HepG2 (cell line): ENCODE measurements at regions not wholly inside any gene's neighbourhood (a gene's known extent, or its start where the extent isn't known, plus 50 kb on each side); places are given as distances from the start of the nearest gene placed in this dataset.
A peak's percentile ranks its signal among the peaks of the same experiment; 100 is the strongest.

Source experiments
- BRF2 ChIP-seq: sonication (generic); formaldehyde crosslinking; IDR thresholded peaks from 2 replicates; pipeline ENCODE4 v1.8.1; 2022; ENCODE audit warnings: mild to moderate bottlenecking, missing genetic modification reagents
- CEBPG ChIP-seq: IDR thresholded peaks from 2 replicates; pipeline ENCODE4 v1.6.1; 2016
- ETV5 ChIP-seq: IDR thresholded peaks from 2 replicates; pipeline ENCODE4 v1.6.1; 2018; ENCODE audit warnings: missing biosample characterization, missing genetic modification reagents, inconsistent platforms, borderline replicate concordance
- GATAD1 ChIP-seq: IDR thresholded peaks from 2 replicates; pipeline ENCODE4 v1.6.1; 2016; ENCODE audit warnings: missing genetic modification reagents, missing compliant biosample characterization
- MATR3 ChIP-seq: sonication (generic); formaldehyde crosslinking; IDR thresholded peaks from 2 replicates; pipeline ENCODE4 v1.4.0; 2020; ENCODE audit warnings: missing genetic modification reagents
- MIER2 ChIP-seq: IDR thresholded peaks from 2 replicates; pipeline ENCODE4 v1.6.1; 2016; ENCODE audit warnings: missing biosample characterization, missing genetic modification reagents
- NBN ChIP-seq: fragments of 450-650 bp; conservative IDR thresholded peaks from 2 replicates; pipeline ENCODE4 v1.6.1; 2017
- ZBTB4 ChIP-seq: sonication (generic); formaldehyde crosslinking; IDR thresholded peaks from 2 replicates; pipeline ENCODE4 v1.4.0; 2020; ENCODE audit warnings: missing genetic modification reagents, mild to moderate bottlenecking, borderline replicate concordance
- ZNF207 ChIP-seq: fragments of 450-650 bp; IDR thresholded peaks from 2 replicates; pipeline ENCODE4 v1.6.1; 2016; ENCODE audit warnings: antibody characterized with exemption, borderline replicate concordance
- ZNF446 ChIP-seq: sonication (generic); formaldehyde crosslinking; IDR thresholded peaks from 2 replicates; pipeline ENCODE4 v1.5.0; 2020; ENCODE audit warnings: mild to moderate bottlenecking, missing genetic modification reagents
- ZNF691 ChIP-seq: sonication (generic); formaldehyde crosslinking; IDR thresholded peaks from 2 replicates; pipeline ENCODE4 v1.4.0; 2020; ENCODE audit warnings: missing genetic modification reagents, low read depth, mild to moderate bottlenecking, borderline replicate concordance
- ZNF740 ChIP-seq: sonication (generic); formaldehyde crosslinking; IDR thresholded peaks from 2 replicates; pipeline ENCODE4 v1.4.0; 2020; ENCODE audit warnings: missing genetic modification reagents
- TF ChIP-seq, protein P1 (sequence below): sonication (generic); formaldehyde crosslinking; IDR thresholded peaks from 2 replicates; pipeline ENCODE4 v1.8.1; 2022; ENCODE audit warnings: low read depth, mild to moderate bottlenecking, missing genetic modification reagents
- TF ChIP-seq, protein P2 (sequence below): sonication (generic); formaldehyde crosslinking; IDR thresholded peaks from 2 replicates; pipeline ENCODE4 v1.5.0; 2020; ENCODE audit warnings: missing genetic modification reagents, mild to moderate bottlenecking, borderline replicate concordance
- TF ChIP-seq, protein P3 (sequence below): IDR thresholded peaks from 2 replicates; pipeline ENCODE4 v1.6.1; 2016; ENCODE audit warnings: missing biosample characterization, missing genetic modification reagents, low read depth

DNA sequence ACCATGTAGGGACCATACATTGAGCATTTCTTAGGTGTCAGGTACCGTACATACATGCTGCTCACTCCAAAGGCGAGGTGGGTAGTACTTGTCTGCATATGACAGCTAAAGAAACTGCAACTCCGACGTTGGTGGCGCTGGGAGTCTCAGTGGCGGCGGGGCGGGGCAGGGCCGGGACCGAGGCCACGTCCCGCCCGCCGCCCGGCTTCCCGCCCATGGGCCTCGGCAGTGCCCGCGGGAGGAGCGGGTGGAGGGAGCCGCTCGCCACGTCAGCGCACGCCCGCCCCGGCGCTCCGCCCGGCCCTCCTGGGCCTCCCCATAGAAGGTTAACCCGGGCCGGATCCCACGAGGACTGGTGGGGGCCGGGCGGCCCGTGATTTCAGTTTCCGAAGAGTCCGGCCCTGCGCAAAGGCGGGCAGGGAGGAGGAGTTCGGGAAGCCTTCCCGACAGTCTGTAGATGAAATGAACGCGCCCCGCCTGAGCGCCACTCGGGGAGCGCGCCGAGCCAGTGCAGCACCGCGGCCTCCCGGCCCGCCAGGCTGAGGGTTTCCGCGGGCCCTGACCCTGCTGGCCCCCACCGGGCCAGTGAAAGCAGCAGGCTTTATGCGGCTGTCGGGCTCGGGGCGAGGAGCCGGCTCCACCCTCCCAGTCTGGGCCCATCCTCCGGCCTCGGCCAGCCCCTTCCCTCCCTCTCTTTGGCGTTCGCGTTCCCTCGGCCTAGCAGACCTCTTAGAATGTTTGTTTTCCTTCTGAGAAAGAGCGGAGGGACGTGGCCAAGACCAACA, 119.9 kb upstream of the JUN start (continued):
- TF ChIP-seq MIER2 (CRISPR knock-in tag) = no peak
- no peak for TF ChIP-seq ZBTB4 (CRISPR knock-in tag)
- TF ChIP-seq ZNF691 (CRISPR knock-in tag) = peak; percentile 60; the same call in 1 of the 2 replicates
- TF ChIP-seq, protein P1, sequence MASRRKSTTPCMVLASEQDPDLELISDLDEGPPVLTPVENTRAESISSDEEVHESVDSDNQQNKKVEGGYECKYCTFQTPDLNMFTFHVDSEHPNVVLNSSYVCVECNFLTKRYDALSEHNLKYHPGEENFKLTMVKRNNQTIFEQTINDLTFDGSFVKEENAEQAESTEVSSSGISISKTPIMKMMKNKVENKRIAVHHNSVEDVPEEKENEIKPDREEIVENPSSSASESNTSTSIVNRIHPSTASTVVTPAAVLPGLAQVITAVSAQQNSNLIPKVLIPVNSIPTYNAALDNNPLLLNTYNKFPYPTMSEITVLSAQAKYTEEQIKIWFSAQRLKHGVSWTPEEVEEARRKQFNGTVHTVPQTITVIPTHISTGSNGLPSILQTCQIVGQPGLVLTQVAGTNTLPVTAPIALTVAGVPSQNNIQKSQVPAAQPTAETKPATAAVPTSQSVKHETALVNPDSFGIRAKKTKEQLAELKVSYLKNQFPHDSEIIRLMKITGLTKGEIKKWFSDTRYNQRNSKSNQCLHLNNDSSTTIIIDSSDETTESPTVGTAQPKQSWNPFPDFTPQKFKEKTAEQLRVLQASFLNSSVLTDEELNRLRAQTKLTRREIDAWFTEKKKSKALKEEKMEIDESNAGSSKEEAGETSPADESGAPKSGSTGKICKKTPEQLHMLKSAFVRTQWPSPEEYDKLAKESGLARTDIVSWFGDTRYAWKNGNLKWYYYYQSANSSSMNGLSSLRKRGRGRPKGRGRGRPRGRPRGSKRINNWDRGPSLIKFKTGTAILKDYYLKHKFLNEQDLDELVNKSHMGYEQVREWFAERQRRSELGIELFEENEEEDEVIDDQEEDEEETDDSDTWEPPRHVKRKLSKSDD (CRISPR knock-in tag) = no peak
- peak; percentile 71 for TF ChIP-seq BRF2 (CRISPR knock-in tag)
- TF ChIP-seq GATAD1 (CRISPR knock-in tag) = no peak; the same call in none of the 2 replicates
- TF ChIP-seq ZNF740 (CRISPR knock-in tag) = no peak
- peak; percentile 57; the same call in 1 of the 2 replicates for TF ChIP-seq ETV5 (CRISPR knock-in tag)
- TF ChIP-seq ZNF207 = no peak
- TF ChIP-seq, protein P2, sequence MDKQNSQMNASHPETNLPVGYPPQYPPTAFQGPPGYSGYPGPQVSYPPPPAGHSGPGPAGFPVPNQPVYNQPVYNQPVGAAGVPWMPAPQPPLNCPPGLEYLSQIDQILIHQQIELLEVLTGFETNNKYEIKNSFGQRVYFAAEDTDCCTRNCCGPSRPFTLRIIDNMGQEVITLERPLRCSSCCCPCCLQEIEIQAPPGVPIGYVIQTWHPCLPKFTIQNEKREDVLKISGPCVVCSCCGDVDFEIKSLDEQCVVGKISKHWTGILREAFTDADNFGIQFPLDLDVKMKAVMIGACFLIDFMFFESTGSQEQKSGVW = no peak
- no peak for TF ChIP-seq ZNF446
- TF ChIP-seq, protein P3, sequence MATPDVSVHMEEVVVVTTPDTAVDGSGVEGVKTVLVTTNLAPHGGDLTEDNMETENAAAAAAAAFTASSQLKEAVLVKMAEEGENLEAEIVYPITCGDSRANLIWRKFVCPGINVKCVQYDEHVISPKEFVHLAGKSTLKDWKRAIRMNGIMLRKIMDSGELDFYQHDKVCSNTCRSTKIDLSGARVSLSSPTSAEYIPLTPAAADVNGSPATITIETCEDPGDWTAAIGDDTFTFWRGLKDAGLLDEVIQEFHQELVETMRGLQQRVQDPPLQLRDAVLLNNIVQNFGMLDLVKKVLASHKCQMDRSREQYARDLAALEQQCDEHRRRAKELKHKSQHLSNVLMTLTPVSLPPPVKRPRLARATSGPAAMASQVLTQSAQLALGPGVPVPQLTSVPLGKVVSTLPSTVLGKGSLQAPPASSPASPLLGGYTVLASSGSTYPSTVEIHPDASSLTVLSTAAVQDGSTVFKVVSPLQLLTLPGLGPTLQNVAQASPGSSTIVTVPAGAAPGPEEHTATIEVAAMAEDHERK (CRISPR knock-in tag) = 0 out of 2 replicates have a peak, but pooled peaks have one; percentile 9
- no peak for TF ChIP-seq NBN
- no peak for TF ChIP-seq MATR3
- no peak for TF ChIP-seq CEBPG (CRISPR knock-in tag)
